DND-41 (cell line): ENCODE measurements at regions not wholly inside any gene's neighbourhood (a gene's known extent, or its start where the extent isn't known, plus 50 kb on each side); places are given as distances from the start of the nearest gene placed in this dataset.

Experiments used
- CTCF ChIP-seq: IDR thresholded peaks from 2 replicates; pipeline ENCODE4 v1.5.1; 2012; ENCODE audit warnings: borderline replicate concordance, low read length, moderate library complexity, mild to moderate bottlenecking; ENCODE audit not compliant: poor library complexity, severe bottlenecking; ENCODE audit errors: extremely low read depth
- EZH2 ChIP-seq: IDR thresholded peaks from 3 replicates; pipeline ENCODE4 v1.6.1; 2012; ENCODE audit warnings: borderline replicate concordance, low read depth, mild to moderate bottlenecking, moderate library complexity, low read length, inconsistent platforms; ENCODE audit not compliant: severe bottlenecking

- no peak for TF ChIP-seq CTCF
- TF ChIP-seq EZH2, result no peak
Observed at GRCh38 chr2:150653351-150653750, 165.9 kb upstream of the RND3 start.
